Liver (tissue), 3 donors: ENCODE measurements at regions not wholly inside any gene's neighbourhood (a gene's known extent, or its start where the extent isn't known, plus 50 kb on each side); places are given as distances from the start of the nearest gene placed in this dataset.

Experiments
- FOXA2 ChIP-seq: IDR thresholded peaks from 2 replicates; pipeline ENCODE4 v1.6.1; 2016; ENCODE audit warnings: antibody characterized with exemption
- GABPA ChIP-seq, 2 donors: IDR thresholded peaks in 1 of 2; conservative IDR thresholded peaks in 1 of 2; 2 replicates each; pipeline ENCODE4 v1.6.1; 2016; ENCODE audit warnings: antibody characterized with exemption in 2 of 2, mild to moderate bottlenecking in 1 of 2, moderate library complexity in 1 of 2
- JUND ChIP-seq, 2 donors: IDR thresholded peaks; 2 replicates each; pipeline ENCODE4 v1.6.1; 2016; ENCODE audit warnings: antibody characterized with exemption in 2 of 2
- RAD21 ChIP-seq, 2 donors: IDR thresholded peaks; 2 replicates each; pipeline ENCODE4 v1.6.1; 2016; ENCODE audit warnings: antibody characterized with exemption in 2 of 2, mild to moderate bottlenecking in 2 of 2
- RXRA ChIP-seq, 2 donors: IDR thresholded peaks; 2 replicates each; pipeline ENCODE4 v1.6.1; 2017 to 2018; ENCODE audit warnings: antibody characterized with exemption in 2 of 2, mild to moderate bottlenecking in 1 of 2
- SP1 ChIP-seq: IDR thresholded peaks from 2 replicates; pipeline ENCODE4 v1.6.1; 2018; ENCODE audit warnings: antibody characterized with exemption, mild to moderate bottlenecking
- TAF1 ChIP-seq: conservative IDR thresholded peaks from 2 replicates; pipeline ENCODE4 v1.6.1; 2016; ENCODE audit warnings: antibody characterized with exemption, mild to moderate bottlenecking
- YY1 ChIP-seq: IDR thresholded peaks from 2 replicates; pipeline ENCODE4 v1.6.1; 2016; ENCODE audit warnings: antibody characterized with exemption, mild to moderate bottlenecking
- ZBTB33 ChIP-seq: IDR thresholded peaks from 2 replicates; pipeline ENCODE4 v1.6.1; 2016; ENCODE audit warnings: antibody characterized with exemption
- TF ChIP-seq, protein P1 (sequence below): IDR thresholded peaks from 2 replicates; pipeline ENCODE4 v1.6.1; 2016; ENCODE audit warnings: antibody characterized with exemption, mild to moderate bottlenecking
- TF ChIP-seq, protein P2 (sequence below): fragments of 150-350 bp; IDR thresholded peaks from 2 replicates; pipeline ENCODE4 v1.5.1; 2017; ENCODE audit warnings: improper control_type of control experiment, low read depth, low read length; ENCODE audit not compliant: missing input control
- TF ChIP-seq, protein P3 (sequence below): IDR thresholded peaks from 2 replicates; pipeline ENCODE4 v1.6.1; 2016; ENCODE audit warnings: antibody characterized with exemption
- TF ChIP-seq, protein P4 (sequence below): IDR thresholded peaks from 2 replicates; pipeline ENCODE4 v1.6.1; 2016; ENCODE audit warnings: antibody characterized with exemption
- donor health status: healthy.
- donor health status: healthy.

GRCh38 chr10:33704214-33704830, 369.9 kb upstream of the NRP1 start:
- TF ChIP-seq, protein P1, sequence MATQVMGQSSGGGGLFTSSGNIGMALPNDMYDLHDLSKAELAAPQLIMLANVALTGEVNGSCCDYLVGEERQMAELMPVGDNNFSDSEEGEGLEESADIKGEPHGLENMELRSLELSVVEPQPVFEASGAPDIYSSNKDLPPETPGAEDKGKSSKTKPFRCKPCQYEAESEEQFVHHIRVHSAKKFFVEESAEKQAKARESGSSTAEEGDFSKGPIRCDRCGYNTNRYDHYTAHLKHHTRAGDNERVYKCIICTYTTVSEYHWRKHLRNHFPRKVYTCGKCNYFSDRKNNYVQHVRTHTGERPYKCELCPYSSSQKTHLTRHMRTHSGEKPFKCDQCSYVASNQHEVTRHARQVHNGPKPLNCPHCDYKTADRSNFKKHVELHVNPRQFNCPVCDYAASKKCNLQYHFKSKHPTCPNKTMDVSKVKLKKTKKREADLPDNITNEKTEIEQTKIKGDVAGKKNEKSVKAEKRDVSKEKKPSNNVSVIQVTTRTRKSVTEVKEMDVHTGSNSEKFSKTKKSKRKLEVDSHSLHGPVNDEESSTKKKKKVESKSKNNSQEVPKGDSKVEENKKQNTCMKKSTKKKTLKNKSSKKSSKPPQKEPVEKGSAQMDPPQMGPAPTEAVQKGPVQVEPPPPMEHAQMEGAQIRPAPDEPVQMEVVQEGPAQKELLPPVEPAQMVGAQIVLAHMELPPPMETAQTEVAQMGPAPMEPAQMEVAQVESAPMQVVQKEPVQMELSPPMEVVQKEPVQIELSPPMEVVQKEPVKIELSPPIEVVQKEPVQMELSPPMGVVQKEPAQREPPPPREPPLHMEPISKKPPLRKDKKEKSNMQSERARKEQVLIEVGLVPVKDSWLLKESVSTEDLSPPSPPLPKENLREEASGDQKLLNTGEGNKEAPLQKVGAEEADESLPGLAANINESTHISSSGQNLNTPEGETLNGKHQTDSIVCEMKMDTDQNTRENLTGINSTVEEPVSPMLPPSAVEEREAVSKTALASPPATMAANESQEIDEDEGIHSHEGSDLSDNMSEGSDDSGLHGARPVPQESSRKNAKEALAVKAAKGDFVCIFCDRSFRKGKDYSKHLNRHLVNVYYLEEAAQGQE, result no peak
- TF ChIP-seq, protein P2, sequence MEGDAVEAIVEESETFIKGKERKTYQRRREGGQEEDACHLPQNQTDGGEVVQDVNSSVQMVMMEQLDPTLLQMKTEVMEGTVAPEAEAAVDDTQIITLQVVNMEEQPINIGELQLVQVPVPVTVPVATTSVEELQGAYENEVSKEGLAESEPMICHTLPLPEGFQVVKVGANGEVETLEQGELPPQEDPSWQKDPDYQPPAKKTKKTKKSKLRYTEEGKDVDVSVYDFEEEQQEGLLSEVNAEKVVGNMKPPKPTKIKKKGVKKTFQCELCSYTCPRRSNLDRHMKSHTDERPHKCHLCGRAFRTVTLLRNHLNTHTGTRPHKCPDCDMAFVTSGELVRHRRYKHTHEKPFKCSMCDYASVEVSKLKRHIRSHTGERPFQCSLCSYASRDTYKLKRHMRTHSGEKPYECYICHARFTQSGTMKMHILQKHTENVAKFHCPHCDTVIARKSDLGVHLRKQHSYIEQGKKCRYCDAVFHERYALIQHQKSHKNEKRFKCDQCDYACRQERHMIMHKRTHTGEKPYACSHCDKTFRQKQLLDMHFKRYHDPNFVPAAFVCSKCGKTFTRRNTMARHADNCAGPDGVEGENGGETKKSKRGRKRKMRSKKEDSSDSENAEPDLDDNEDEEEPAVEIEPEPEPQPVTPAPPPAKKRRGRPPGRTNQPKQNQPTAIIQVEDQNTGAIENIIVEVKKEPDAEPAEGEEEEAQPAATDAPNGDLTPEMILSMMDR, result no peak
- no peak for TF ChIP-seq RAD21 (IDR thresholded peaks at IDR 0.05)
- TF ChIP-seq ZBTB33, result no peak
- TF ChIP-seq, protein P3, sequence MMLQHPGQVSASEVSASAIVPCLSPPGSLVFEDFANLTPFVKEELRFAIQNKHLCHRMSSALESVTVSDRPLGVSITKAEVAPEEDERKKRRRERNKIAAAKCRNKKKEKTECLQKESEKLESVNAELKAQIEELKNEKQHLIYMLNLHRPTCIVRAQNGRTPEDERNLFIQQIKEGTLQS, result no peak
- no peak for TF ChIP-seq TAF1
- TF ChIP-seq, protein P4, sequence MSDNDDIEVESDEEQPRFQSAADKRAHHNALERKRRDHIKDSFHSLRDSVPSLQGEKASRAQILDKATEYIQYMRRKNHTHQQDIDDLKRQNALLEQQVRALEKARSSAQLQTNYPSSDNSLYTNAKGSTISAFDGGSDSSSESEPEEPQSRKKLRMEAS, result no peak
- TF ChIP-seq FOXA2, result no peak
- no peak for TF ChIP-seq SP1
- no peak for TF ChIP-seq JUND (IDR thresholded peaks at IDR 0.05)
- no peak for TF ChIP-seq GABPA (IDR thresholded peaks at IDR 0.05 in 1 of 2, conservative IDR thresholded peaks at IDR 0.05 in 1 of 2)
- no peak for TF ChIP-seq RXRA (IDR thresholded peaks at IDR 0.05)
- TF ChIP-seq YY1, result no peak
